MG63 (cell line): ENCODE measurements at regions not wholly inside any gene's neighbourhood (a gene's known extent, or its start where the extent isn't known, plus 50 kb on each side); places are given as distances from the start of the nearest gene placed in this dataset.

Experiments used
- DNase-seq: peaks from one replicate; pipeline ENCODE4 v3.0.0-alpha.2; 2020
- H3K27me3 ChIP-seq: fragments of 250-450 bp; sonication (Bioruptor Pico); 2 replicates; pipeline ENCODE4 v1.5.1; 2020; ENCODE audit warnings: mild to moderate bottlenecking, moderate library complexity
- H3K36me3 ChIP-seq: fragments of 250-450 bp; sonication (Bioruptor Pico); 2 replicates; pipeline ENCODE4 v1.5.1; 2020; ENCODE audit warnings: mild to moderate bottlenecking, moderate library complexity
- H3K4me3 ChIP-seq: fragments of 250-450 bp; sonication (Bioruptor Pico); 2 replicates; pipeline ENCODE4 v1.5.1; 2020; ENCODE audit warnings: mild to moderate bottlenecking, moderate library complexity
- H3K9me3 ChIP-seq: fragments of 250-450 bp; sonication (Bioruptor Pico); 2 replicates; pipeline ENCODE4 v1.5.1; 2020; ENCODE audit warnings: mild to moderate bottlenecking, moderate library complexity

GRCh38 chr4:156073976-156074375, 120.3 kb upstream of the CTSO start:
- Histone ChIP-seq H3K9me3 (no peaks in the 10 kb centered on the region), H3K27me3 (no peaks in the 10 kb centered on the region), H3K36me3 (no peaks in the 10 kb centered on the region), H3K4me3 (no peak overlapping the region)
- no peak for DNase-seq

GRCh38 chr4:156060661-156061060, 107.0 kb upstream of the CTSO start:
- no peak for DNase-seq
- no peak overlapping the region for H3K4me3 ChIP-seq
- no peaks in the 10 kb centered on the region for H3K9me3 ChIP-seq
- no peaks in the 10 kb centered on the region for H3K27me3 ChIP-seq
- H3K36me3 ChIP-seq, result no peaks in the 10 kb centered on the region

GRCh38 chr4:156053174-156053573, 99.5 kb upstream of the CTSO start:
- H3K9me3 ChIP-seq, result no peaks in the 10 kb centered on the region
- H3K36me3 ChIP-seq, result no peaks in the 10 kb centered on the region
- no peaks in the 10 kb centered on the region for H3K27me3 ChIP-seq
- no peak overlapping the region for H3K4me3 ChIP-seq
- no peak for DNase-seq

- Histone ChIP-seq H3K36me3 (no peaks in the 10 kb centered on the region), H3K4me3 (no peak overlapping the region), H3K9me3 (no peaks in the 10 kb centered on the region), H3K27me3 (no peaks in the 10 kb centered on the region)
- DNase-seq, result no peak
Measured at GRCh38 chr4:156052116-156052515, 98.5 kb upstream of the CTSO start.

GRCh38 chr4:156038772-156039171, 85.1 kb upstream of the CTSO start:
- Histone ChIP-seq H3K27me3 (no peaks in the 10 kb centered on the region), H3K9me3 (no peaks in the 10 kb centered on the region), H3K36me3 (no peaks in the 10 kb centered on the region), H3K4me3 (no peak overlapping the region)
- no peak for DNase-seq

- Histone ChIP-seq H3K9me3 (no peaks in the 10 kb centered on the region), H3K36me3 (no peaks in the 10 kb centered on the region), H3K27me3 (no peaks in the 10 kb centered on the region), H3K4me3 (no peak overlapping the region)
- no peak for DNase-seq
Measured at GRCh38 chr4:156036496-156036895, 82.8 kb upstream of the CTSO start.

- no peaks in the 10 kb centered on the region for H3K36me3 ChIP-seq
- H3K9me3 ChIP-seq, result no peaks in the 10 kb centered on the region
- H3K27me3 ChIP-seq, result no peaks in the 10 kb centered on the region
- DNase-seq, result no peak
- no peak overlapping the region for H3K4me3 ChIP-seq
Measured at GRCh38 chr4:156029691-156030090, 76.0 kb upstream of the CTSO start.

- Histone ChIP-seq H3K4me3 (no peak overlapping the region), H3K27me3 (no peaks in the 10 kb centered on the region)
Measured at GRCh38 chr4:156021298-156021697, 67.6 kb upstream of the CTSO start.

GRCh38 chr4:156019246-156019645, 65.6 kb upstream of the CTSO start:
- no peak for DNase-seq
- H3K36me3 ChIP-seq, result no peaks in the 10 kb centered on the region
- H3K27me3 ChIP-seq, result no peaks in the 10 kb centered on the region
- H3K9me3 ChIP-seq, result no peaks in the 10 kb centered on the region
- H3K4me3 ChIP-seq, result no peak overlapping the region

More at GRCh38 chr4:156021298-156021697, 67.6 kb upstream of the CTSO start:
- DNase-seq, result no peak
- Histone ChIP-seq H3K9me3 (no peaks in the 10 kb centered on the region), H3K36me3 (no peaks in the 10 kb centered on the region)

GRCh38 chr4:156018383-156018782, 64.7 kb upstream of the CTSO start:
- no peak for DNase-seq
- Histone ChIP-seq H3K9me3 (no peaks in the 10 kb centered on the region), H3K36me3 (no peaks in the 10 kb centered on the region), H3K27me3 (no peaks in the 10 kb centered on the region), H3K4me3 (no peak overlapping the region)

GRCh38 chr4:156015781-156016180, 62.1 kb upstream of the CTSO start:
- Histone ChIP-seq H3K4me3 (no peak overlapping the region), H3K27me3 (no peaks in the 10 kb centered on the region), H3K9me3 (no peaks in the 10 kb centered on the region), H3K36me3 (no peaks in the 10 kb centered on the region)
- no peak for DNase-seq

- no peaks in the 10 kb centered on the region for H3K9me3 ChIP-seq
- H3K4me3 ChIP-seq, result no peak overlapping the region
- no peaks in the 10 kb centered on the region for H3K27me3 ChIP-seq
- DNase-seq, result no peak
- no peaks in the 10 kb centered on the region for H3K36me3 ChIP-seq
Measured at GRCh38 chr4:156006192-156006591, 52.5 kb upstream of the CTSO start.
